Uterus (tissue), 2 donors: ENCODE measurements at regions not wholly inside any gene's neighbourhood (a gene's known extent, or its start where the extent isn't known, plus 50 kb on each side); places are given as distances from the start of the nearest gene placed in this dataset.

Experiments used
- CTCF ChIP-seq, 4 experiments: fragments of 200-600 bp in 2 of 4; fragments of 450-650 bp in 2 of 4; sonication (generic) in 2 of 4; IDR thresholded peaks; one replicate each; pipeline ENCODE4 v1.5.1; 2016 to 2019; ENCODE audit warnings: antibody characterized with exemption in 4 of 4, mild to moderate bottlenecking in 2 of 4, moderate library complexity in 1 of 4
- POLR2A ChIP-seq, 2 donors: fragments of 450-650 bp; IDR thresholded peaks; one replicate each; pipeline ENCODE4 v1.6.1; 2016; ENCODE audit warnings: antibody characterized with exemption in 2 of 2, mild to moderate bottlenecking in 1 of 2, moderate library complexity in 1 of 2

GRCh38 chr18:40049716-40050115 is 1905.3 kb upstream of the PIK3C3 start:
- no peak for TF ChIP-seq CTCF (IDR thresholded peaks at IDR 0.05)
- TF ChIP-seq POLR2A (IDR thresholded peaks at IDR 0.05), result no peak
